ENCODE measurements at regions not wholly inside any gene's neighbourhood (a gene's known extent, or its start where the extent isn't known, plus 50 kb on each side); places are given as distances from the start of the nearest gene placed in this dataset.

- DNase-seq, result no peak
Observed at GRCh38 chr17:11077673-11078072, 163.3 kb upstream of the SHISA6 start.

- DNase-seq, result no peak
Observed at GRCh38 chr17:11074451-11074850, 166.6 kb upstream of the SHISA6 start.

- no peak for DNase-seq
Observed at GRCh38 chr17:11056926-11057325, 184.1 kb upstream of the SHISA6 start.

GRCh38 chr17:11053846-11054245 is 187.2 kb upstream of the SHISA6 start:
- DNase-seq, result no peak

- no peak for DNase-seq
Observed at GRCh38 chr17:11049539-11049938, 191.5 kb upstream of the SHISA6 start.

GRCh38 chr17:11047228-11047627 is 193.8 kb upstream of the SHISA6 start:
- DNase-seq, result no peak

- no peak for DNase-seq
Observed at GRCh38 chr17:11039342-11039741, 201.5 kb upstream of the PIRT start.

- no peak for DNase-seq
Observed at GRCh38 chr17:11035681-11036080, 197.8 kb upstream of the PIRT start.

GRCh38 chr17:11031787-11032186 is 193.9 kb upstream of the PIRT start:
- no peak for DNase-seq

GRCh38 chr17:11029791-11030190 is 191.9 kb upstream of the PIRT start:
- DNase-seq, result no peak

- DNase-seq, result no peak
Observed at GRCh38 chr17:11028349-11028748, 190.5 kb upstream of the PIRT start.

- no peak for DNase-seq
Observed at GRCh38 chr17:11026903-11027302, 189.0 kb upstream of the PIRT start.

GRCh38 chr17:11023639-11024479 is 186.0 kb upstream of the PIRT start:
- no peak for DNase-seq

GRCh38 chr17:11006530-11006929 is 168.6 kb upstream of the PIRT start:
- no peak for DNase-seq

GRCh38 chr17:11005940-11006339 is 168.1 kb upstream of the PIRT start:
- DNase-seq, result no peak

GRCh38 chr17:11002417-11002816 is 164.5 kb upstream of the PIRT start:
- no peak for DNase-seq

GRCh38 chr17:11001651-11002050 is 163.8 kb upstream of the PIRT start:
- DNase-seq, result no peak

- no peak for DNase-seq
Observed at GRCh38 chr17:10999484-10999883, 161.6 kb upstream of the PIRT start.

GRCh38 chr17:10993126-10993525 is 155.2 kb upstream of the PIRT start:
- DNase-seq, result no peak

GRCh38 chr17:10992106-10992880 is 154.4 kb upstream of the PIRT start:
- DNase-seq, result no peak

GRCh38 chr17:10987786-10988185 is 149.9 kb upstream of the PIRT start:
- DNase-seq, result no peak

GRCh38 chr17:10984220-10984619 is 146.3 kb upstream of the PIRT start:
- DNase-seq, result no peak

GRCh38 chr17:10976401-10976800 is 138.5 kb upstream of the PIRT start:
- no peak for DNase-seq

GRCh38 chr17:10968007-10968406 is 130.1 kb upstream of the PIRT start:
- no peak for DNase-seq
